Mucosa of stomach (tissue), 1 donor: ENCODE measurements at regions not wholly inside any gene's neighbourhood (a gene's known extent, or its start where the extent isn't known, plus 50 kb on each side); places are given as distances from the start of the nearest gene placed in this dataset.

ENCODE experiments used
- H3K27me3 ChIP-seq: one replicate; pipeline ENCODE4 v1.7.0; 2013; ENCODE audit warnings: mild to moderate bottlenecking, low read length; ENCODE audit not compliant: control insufficient read depth, insufficient read depth
- H3K36me3 ChIP-seq: one replicate; pipeline ENCODE4 v1.7.0; 2013; ENCODE audit warnings: low read length; ENCODE audit not compliant: control insufficient read depth, insufficient read depth
- H3K4me1 ChIP-seq: one replicate; pipeline ENCODE4 v1.7.0; 2013; ENCODE audit warnings: mild to moderate bottlenecking, low read length; ENCODE audit not compliant: control insufficient read depth, insufficient read depth
- H3K4me3 ChIP-seq: one replicate; pipeline ENCODE4 v1.7.0; 2013; ENCODE audit warnings: low read length
- H3K9ac ChIP-seq: one replicate; pipeline ENCODE4 v1.7.0; 2013; ENCODE audit warnings: mild to moderate bottlenecking, low read length, moderate library complexity
- H3K9me3 ChIP-seq: one replicate; pipeline ENCODE4 v1.7.0; 2013; ENCODE audit warnings: mild to moderate bottlenecking, low read length, moderate library complexity; ENCODE audit not compliant: control insufficient read depth
- donor health status: Pancreatic carcinoma.

DNA sequence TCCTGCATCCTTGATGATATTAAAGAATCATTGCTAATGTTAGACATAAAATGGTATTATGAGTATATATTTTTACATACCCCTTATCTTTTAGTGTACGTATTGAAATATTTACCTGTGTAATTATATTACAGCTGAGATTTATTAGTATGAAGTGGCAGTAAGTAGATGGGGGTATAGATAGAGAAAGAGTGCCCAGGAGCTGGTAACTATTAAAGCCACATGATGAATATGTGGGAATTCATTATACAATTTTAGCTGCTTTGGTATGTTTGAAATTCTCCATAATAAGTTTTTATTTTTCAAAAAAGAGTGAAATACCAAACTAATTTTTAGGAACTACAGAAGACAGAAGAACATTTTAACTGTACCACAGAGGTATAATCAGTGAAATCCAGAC, 339.0 kb downstream of the PLPP3 start:
- Histone ChIP-seq H3K36me3 (no peaks in the 10 kb centered on the region), H3K4me1 (no peaks in the 10 kb centered on the region), H3K4me3 (no peak overlapping the region), H3K27me3 (no peaks in the 10 kb centered on the region), H3K9me3 (no peaks in the 10 kb centered on the region), H3K9ac (no peak overlapping the region)

DNA sequence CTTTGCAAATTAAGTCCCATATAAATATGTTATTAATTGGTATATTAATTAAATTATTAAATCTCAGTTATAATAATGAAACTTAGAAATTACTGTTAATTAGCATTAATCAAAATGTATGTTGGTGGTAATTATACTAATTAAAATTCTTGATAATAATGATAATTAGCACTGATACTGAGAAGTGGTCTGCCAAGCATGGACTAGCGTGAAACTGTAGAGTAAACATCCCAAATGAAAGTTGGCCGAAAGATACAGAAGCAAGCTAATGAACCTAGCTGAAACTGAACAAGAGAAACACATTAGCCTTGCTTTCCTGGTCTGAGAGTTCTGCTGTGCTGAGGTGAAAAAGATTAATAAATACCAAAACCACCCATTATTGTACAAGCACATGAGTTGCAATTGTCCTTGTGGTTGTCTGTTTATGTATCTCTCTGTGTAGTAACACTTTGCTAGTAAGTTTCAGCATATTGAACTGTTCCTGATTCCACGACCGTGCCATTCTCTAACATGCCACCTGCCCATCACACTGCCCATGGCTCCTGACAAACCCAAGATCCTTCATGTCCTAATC, 341.8 kb downstream of the PLPP3 start:
- Histone ChIP-seq H3K4me3 (no peak overlapping the region), H3K9ac (no peak overlapping the region), H3K36me3 (no peaks in the 10 kb centered on the region), H3K27me3 (no peaks in the 10 kb centered on the region), H3K9me3 (no peaks in the 10 kb centered on the region), H3K4me1 (no peaks in the 10 kb centered on the region)

GRCh38 chr1:56236688-56237087, 342.7 kb downstream of the PLPP3 start:
- H3K4me3 ChIP-seq = no peak overlapping the region
- H3K36me3 ChIP-seq = no peaks in the 10 kb centered on the region
- H3K27me3 ChIP-seq = no peaks in the 10 kb centered on the region
- H3K9me3 ChIP-seq = no peaks in the 10 kb centered on the region
- no peak overlapping the region for H3K9ac ChIP-seq
- no peaks in the 10 kb centered on the region for H3K4me1 ChIP-seq

- no peaks in the 10 kb centered on the region for H3K9me3 ChIP-seq
- no peaks in the 10 kb centered on the region for H3K4me1 ChIP-seq
- H3K27me3 ChIP-seq = no peaks in the 10 kb centered on the region
- H3K9ac ChIP-seq = no peak overlapping the region
- H3K36me3 ChIP-seq = no peaks in the 10 kb centered on the region
- H3K4me3 ChIP-seq = no peak overlapping the region
Observed at GRCh38 chr1:56235909-56236510, 343.4 kb downstream of the PLPP3 start.

DNA sequence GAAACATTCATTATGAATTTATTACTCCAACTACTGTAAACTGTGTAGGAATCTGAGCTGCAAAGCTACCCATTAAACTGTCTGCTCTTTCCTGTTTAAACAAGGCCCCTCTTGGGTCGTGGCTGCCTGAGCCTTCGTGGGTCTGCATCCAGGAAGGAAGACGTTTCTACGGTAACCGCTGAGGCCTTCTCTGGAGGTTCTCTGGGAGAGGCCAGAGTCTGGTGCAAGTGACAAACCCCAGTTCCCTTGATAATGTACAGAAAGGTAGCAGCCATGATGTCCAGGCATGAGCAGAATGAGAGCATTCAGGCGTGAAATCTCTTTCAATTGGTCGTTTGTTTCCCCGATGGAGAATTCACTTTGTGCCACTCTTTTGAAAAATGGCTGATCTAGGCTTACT, 350.2 kb downstream of the PLPP3 start:
- no peaks in the 10 kb centered on the region for H3K9me3 ChIP-seq
- H3K27me3 ChIP-seq = no peaks in the 10 kb centered on the region
- H3K4me3 ChIP-seq = no peak overlapping the region

DNA sequence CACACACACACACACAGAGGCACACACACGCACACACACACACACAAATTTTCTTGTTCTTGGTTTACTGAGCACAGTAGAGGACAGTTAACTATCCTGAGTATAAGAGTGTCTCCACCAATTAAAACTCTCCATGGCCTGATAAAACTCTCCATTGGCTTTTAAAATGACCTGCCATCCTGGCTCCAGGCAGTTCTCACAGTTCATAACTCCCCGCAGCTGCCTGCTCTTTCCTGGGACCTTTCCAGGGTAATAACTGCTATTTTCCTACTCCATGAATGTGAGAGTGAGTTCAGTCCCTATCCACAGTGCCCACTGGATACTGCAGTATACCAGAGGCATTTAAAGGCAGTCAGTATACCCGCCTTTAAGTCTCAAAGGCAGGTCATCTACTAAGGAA, 351.5 kb downstream of the PLPP3 start:
- Histone ChIP-seq H3K36me3 (no peaks in the 10 kb centered on the region), H3K4me1 (no peaks in the 10 kb centered on the region), H3K9me3 (no peaks in the 10 kb centered on the region), H3K27me3 (no peaks in the 10 kb centered on the region), H3K4me3 (no peak overlapping the region), H3K9ac (no peak overlapping the region)

More for the DNA sequence above, 350.2 kb downstream of the PLPP3 start:
- Histone ChIP-seq H3K36me3 (no peaks in the 10 kb centered on the region), H3K4me1 (no peaks in the 10 kb centered on the region), H3K9ac (no peak overlapping the region)

DNA sequence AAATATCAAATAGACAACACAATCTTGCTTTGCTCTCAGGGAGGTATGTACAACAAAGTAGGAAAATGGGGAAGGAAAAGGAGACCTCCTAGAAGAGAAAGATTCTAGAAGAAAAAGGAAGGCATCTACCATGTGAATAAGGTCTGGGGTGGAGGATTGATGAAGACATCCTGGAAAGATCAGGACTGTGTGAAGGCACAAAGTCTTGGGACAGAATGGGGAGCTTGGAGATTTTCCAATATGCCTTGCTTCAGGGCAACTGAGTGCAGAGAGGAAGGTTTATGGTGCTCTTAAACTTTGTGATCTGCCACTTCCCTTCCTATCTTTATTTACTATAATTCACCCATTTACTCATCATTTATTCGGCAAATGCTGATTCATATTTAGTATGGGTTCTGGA, 352.0 kb downstream of the PLPP3 start:
- Histone ChIP-seq H3K27me3 (no peaks in the 10 kb centered on the region), H3K36me3 (no peaks in the 10 kb centered on the region), H3K9me3 (no peaks in the 10 kb centered on the region), H3K4me1 (no peaks in the 10 kb centered on the region), H3K4me3 (no peak overlapping the region), H3K9ac (no peak overlapping the region)

GRCh38 chr1:56225964-56226815, 353.2 kb downstream of the PLPP3 start:
- no peaks in the 10 kb centered on the region for H3K4me1 ChIP-seq

GRCh38 chr1:56223968-56224367, 355.4 kb downstream of the PLPP3 start:
- no peaks in the 10 kb centered on the region for H3K9me3 ChIP-seq
- no peaks in the 10 kb centered on the region for H3K27me3 ChIP-seq
- no peak overlapping the region for H3K4me3 ChIP-seq

More at GRCh38 chr1:56225964-56226815, 353.2 kb downstream of the PLPP3 start:
- Histone ChIP-seq H3K9me3 (no peaks in the 10 kb centered on the region), H3K9ac (no peak overlapping the region), H3K4me3 (no peak overlapping the region), H3K27me3 (no peaks in the 10 kb centered on the region), H3K36me3 (no peaks in the 10 kb centered on the region)

DNA sequence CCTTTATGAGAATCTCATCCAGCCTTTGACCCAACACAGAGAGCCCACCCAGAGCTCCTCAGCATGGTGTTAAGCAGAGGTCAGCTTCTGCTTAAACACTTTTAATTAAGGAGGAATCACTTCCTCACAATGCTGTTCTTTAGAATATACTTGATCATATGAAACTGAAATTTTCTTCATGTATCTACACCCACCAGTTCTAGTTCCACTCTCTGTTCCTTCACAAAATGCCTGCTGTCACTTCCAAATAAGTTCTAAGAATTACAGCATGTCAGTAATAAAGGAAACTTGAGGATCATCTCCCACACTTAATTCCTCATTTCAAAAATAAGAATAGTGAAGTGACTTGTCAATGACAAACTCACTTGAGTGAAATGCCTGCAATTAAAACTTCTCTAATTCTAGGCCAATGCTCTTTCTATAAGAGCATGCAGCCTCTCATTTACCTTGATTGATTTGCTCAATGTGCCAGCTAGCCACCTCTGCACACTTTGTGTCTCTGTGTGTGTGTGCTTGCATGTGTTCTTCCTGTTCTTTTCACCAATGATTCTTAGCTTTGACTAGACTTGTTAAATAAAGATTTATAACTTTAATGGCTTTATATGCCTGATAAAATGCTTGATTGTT, 356.3 kb downstream of the PLPP3 start:
- H3K9ac ChIP-seq = no peak overlapping the region
- no peaks in the 10 kb centered on the region for H3K9me3 ChIP-seq
- H3K36me3 ChIP-seq = no peaks in the 10 kb centered on the region
- no peak overlapping the region for H3K4me3 ChIP-seq
- no peaks in the 10 kb centered on the region for H3K27me3 ChIP-seq
- no peaks in the 10 kb centered on the region for H3K4me1 ChIP-seq

More at GRCh38 chr1:56223968-56224367, 355.4 kb downstream of the PLPP3 start:
- Histone ChIP-seq H3K4me1 (no peaks in the 10 kb centered on the region), H3K36me3 (no peaks in the 10 kb centered on the region), H3K9ac (no peak overlapping the region)

GRCh38 chr1:56220021-56220420, 359.3 kb downstream of the PLPP3 start:
- no peaks in the 10 kb centered on the region for H3K9me3 ChIP-seq
- no peak overlapping the region for H3K9ac ChIP-seq
- no peaks in the 10 kb centered on the region for H3K4me1 ChIP-seq
- no peaks in the 10 kb centered on the region for H3K36me3 ChIP-seq
- no peaks in the 10 kb centered on the region for H3K27me3 ChIP-seq
- no peak overlapping the region for H3K4me3 ChIP-seq

- Histone ChIP-seq H3K9me3 (no peaks in the 10 kb centered on the region), H3K4me1 (no peaks in the 10 kb centered on the region), H3K9ac (no peak overlapping the region), H3K36me3 (no peaks in the 10 kb centered on the region), H3K27me3 (no peaks in the 10 kb centered on the region), H3K4me3 (no peak overlapping the region)
Observed at GRCh38 chr1:56218023-56218422, 361.3 kb downstream of the PLPP3 start.
